Right lobe of liver (tissue), 6 donors: ENCODE measurements at regions not wholly inside any gene's neighbourhood (a gene's known extent, or its start where the extent isn't known, plus 50 kb on each side); places are given as distances from the start of the nearest gene placed in this dataset.

Experiments used
- ATAC-seq, 4 donors: fragments of 200-7000 bp; cut with Tn5 transposase; one replicate each; pipeline ENCODE4 v1.9.1; 2020; ENCODE audit warnings: mild to moderate bottlenecking in 4 of 4, moderate library complexity in 4 of 4
- DNase-seq, 3 donors: peaks; one replicate each; pipeline ENCODE4 v3.0.0-alpha.2; 2020
- H3K27ac ChIP-seq, 3 donors: fragments of 200-600 bp; one replicate each; pipeline ENCODE4 v1.8.0; 2022
- H3K27me3 ChIP-seq, 2 donors: fragments of 200-600 bp; one replicate each; pipeline ENCODE4 v1.8.0; 2022
- H3K36me3 ChIP-seq, 4 donors: fragments of 200-600 bp; sonication (generic) in 1 of 4; one replicate each; pipeline versions ENCODE4 v1.5.1 to v1.8.0; 2017 to 2022; ENCODE audit warnings: control low read depth in 1 of 4
- H3K4me1 ChIP-seq, 4 donors: fragments of 200-600 bp; sonication (generic) in 1 of 4; one replicate each; pipeline versions ENCODE4 v1.5.1 to v1.8.0; 2017 to 2022; ENCODE audit warnings: control low read depth in 1 of 4
- H3K4me3 ChIP-seq, 3 donors: fragments of 200-600 bp; one replicate each; pipeline ENCODE4 v1.8.0; 2022
- H3K9me3 ChIP-seq, 4 donors: fragments of 200-600 bp; sonication (generic) in 1 of 4; one replicate each; pipeline versions ENCODE4 v1.5.1 to v1.8.0; 2017 to 2022; ENCODE audit warnings: control low read depth in 1 of 4
- CTCF ChIP-seq, 4 donors: fragments of 200-600 bp in 3 of 4; fragments of 450-650 bp in 1 of 4; IDR thresholded peaks; one replicate each; pipeline versions ENCODE4 v1.5.1 to v1.8.0; 2016 to 2022; ENCODE audit warnings: antibody characterized with exemption in 4 of 4, mild to moderate bottlenecking in 2 of 4
- POLR2A ChIP-seq: fragments of 450-650 bp; IDR thresholded peaks from one replicate; pipeline ENCODE4 v1.6.1; 2017; ENCODE audit warnings: antibody characterized with exemption, mild to moderate bottlenecking
- WGBS: methylation state at CpG from one replicate; pipeline ENCODE4 v1.1.6; 2018; ENCODE audit warnings: low coverage, low lambda C conversion rate; ENCODE audit not compliant: insufficient coverage; ENCODE audit errors: missing lambda C conversion rate; 5-methylcytosine and 5-hydroxymethylcytosine counted together
- intact Hi-C, 2 donors: fragments of 100-400 bp; cut with DNase I; formaldehyde crosslinking; loops; one replicate each; pipeline versions ENCODE4 v1.11.2 to v1.14.1; 2022
- donor health status: DM: no; HTN: yes; CAD: no.
- donor health status: DM: no; HTN: no; CAD: no.
- donor health status: DM: no; HTN: no; CAD: no.
- donor health status: DM: no; HTN: yes; CAD: no.
- donor health status: DM: no; HTN: yes; CAD: no.

GRCh38 chr2:107418708-107419107 is 408.0 kb upstream of the RGPD4 start:
- no peak overlapping the region for H3K4me3 ChIP-seq
- no peaks in the 10 kb centered on the region for H3K9me3 ChIP-seq
- no peak for TF ChIP-seq POLR2A
- TF ChIP-seq CTCF (IDR thresholded peaks at IDR 0.05) = no peak
- DNase-seq = no peak
- H3K27ac ChIP-seq = no peak overlapping the region
- intact Hi-C loops = no loop called here
- no peaks in the 10 kb centered on the region for H3K36me3 ChIP-seq
- no peaks in the 10 kb centered on the region for H3K4me1 ChIP-seq
- no peak for ATAC-seq
- no peaks in the 10 kb centered on the region for H3K27me3 ChIP-seq
- 17% methylated on average over 3 of the region's 3 CpGs for WGBS

- no peaks in the 10 kb centered on the region for H3K9me3 ChIP-seq
- no peaks in the 10 kb centered on the region for H3K36me3 ChIP-seq
- no peak overlapping the region for H3K4me3 ChIP-seq
- no peak overlapping the region for H3K27ac ChIP-seq
- TF ChIP-seq POLR2A (no peak), CTCF (IDR thresholded peaks at IDR 0.05) (no peak)
- no peaks in the 10 kb centered on the region for H3K4me1 ChIP-seq
- no peaks in the 10 kb centered on the region for H3K27me3 ChIP-seq
- ATAC-seq = no peak
- WGBS = 67% methylated on average over 1 of the region's 1 CpG
- no peak for DNase-seq
- intact Hi-C loops = no loop called here
Observed at GRCh38 chr2:107419191-107419590, 407.5 kb upstream of the RGPD4 start.

- TF ChIP-seq POLR2A (no peak), CTCF (IDR thresholded peaks at IDR 0.05) (no peak)
- WGBS = 51% methylated on average over 3 of the region's 3 CpGs
- Histone ChIP-seq H3K9me3 (no peaks in the 10 kb centered on the region), H3K4me1 (no peaks in the 10 kb centered on the region), H3K36me3 (no peaks in the 10 kb centered on the region), H3K4me3 (no peak overlapping the region), H3K27me3 (no peaks in the 10 kb centered on the region), H3K27ac (no peak overlapping the region)
- ATAC-seq = no peak
- intact Hi-C loops = no loop called here
- no peak for DNase-seq
Observed at GRCh38 chr2:107428781-107429180, 397.9 kb upstream of the RGPD4 start.

GRCh38 chr2:107430006-107430405 is 396.7 kb upstream of the RGPD4 start:
- TF ChIP-seq CTCF (IDR thresholded peaks at IDR 0.05) (no peak), POLR2A (no peak)
- no peak overlapping the region for H3K27ac ChIP-seq
- DNase-seq (no peak), ATAC-seq (no peak)
- intact Hi-C loops = no loop called here
- no peaks in the 10 kb centered on the region for H3K9me3 ChIP-seq
- no peak overlapping the region for H3K4me3 ChIP-seq
- WGBS = 64% methylated on average over 1 of the region's 1 CpG
- H3K36me3 ChIP-seq = no peaks in the 10 kb centered on the region
- H3K27me3 ChIP-seq = no peaks in the 10 kb centered on the region
- no peaks in the 10 kb centered on the region for H3K4me1 ChIP-seq

- DNase-seq (no peak), ATAC-seq (no peak)
- Histone ChIP-seq H3K4me3 (no peak overlapping the region), H3K27me3 (no peaks in the 10 kb centered on the region), H3K9me3 (no peaks in the 10 kb centered on the region), H3K36me3 (no peaks in the 10 kb centered on the region), H3K4me1 (no peaks in the 10 kb centered on the region), H3K27ac (no peak overlapping the region)
- intact Hi-C loops = no loop called here
- TF ChIP-seq POLR2A = no peak
- no peak for TF ChIP-seq CTCF (IDR thresholded peaks at IDR 0.05)
- 57% methylated on average over 10 of the region's 10 CpGs for WGBS
Observed at GRCh38 chr2:107430596-107431266, 396.0 kb upstream of the RGPD4 start.
